ENCODE measurements at regions not wholly inside any gene's neighbourhood (a gene's known extent, or its start where the extent isn't known, plus 50 kb on each side); places are given as distances from the start of the nearest gene placed in this dataset.

- TF ChIP-seq CTCF (conservative IDR thresholded peaks at IDR 0.05; ENCODE audit: low read depth, low read length): no peak
- DNase-seq (ENCODE audit: low read depth): peak; percentile 66
Observed at GRCh38 chr3:166955201-166955939, 424.7 kb downstream of the ZBBX start.

GRCh38 chr3:166934879-166935278 lies 445.2 kb downstream of the ZBBX start:
- no peak for DNase-seq (ENCODE audit: low read depth)
- TF ChIP-seq CTCF (conservative IDR thresholded peaks at IDR 0.05; ENCODE audit: low read depth, low read length): no peak
- no peak overlapping the region for H3K4me3 ChIP-seq (ENCODE audit: low read length)

More at GRCh38 chr3:166955201-166955939, 424.7 kb downstream of the ZBBX start:
- no peak overlapping the region for H3K4me3 ChIP-seq (ENCODE audit: low read length)

- H3K4me3 ChIP-seq (ENCODE audit: low read length): no peak overlapping the region
- no peak for DNase-seq (ENCODE audit: low read depth)
- TF ChIP-seq CTCF (conservative IDR thresholded peaks at IDR 0.05; ENCODE audit: low read depth, low read length): no peak
Observed at GRCh38 chr3:166917437-166917836, 462.7 kb downstream of the ZBBX start.

- DNase-seq (ENCODE audit: low read depth): no peak
- TF ChIP-seq CTCF (conservative IDR thresholded peaks at IDR 0.05; ENCODE audit: low read depth, low read length): peak; percentile 29
- no peak overlapping the region for H3K4me3 ChIP-seq (ENCODE audit: low read length)
Observed at GRCh38 chr3:166902374-166902773, 477.7 kb downstream of the ZBBX start.

GRCh38 chr3:166900866-166901577 lies 479.1 kb downstream of the ZBBX start:
- no peak for TF ChIP-seq CTCF (conservative IDR thresholded peaks at IDR 0.05; ENCODE audit: low read depth, low read length)
- H3K4me3 ChIP-seq (ENCODE audit: low read length): no peak overlapping the region
- DNase-seq (ENCODE audit: low read depth): no peak

- no peak for TF ChIP-seq CTCF (conservative IDR thresholded peaks at IDR 0.05; ENCODE audit: low read depth, low read length)
Observed at GRCh38 chr3:166897811-166898210, 482.3 kb downstream of the ZBBX start.

GRCh38 chr3:166889241-166889640 lies 490.9 kb downstream of the ZBBX start:
- no peak for DNase-seq (ENCODE audit: low read depth)
- no peak overlapping the region for H3K4me3 ChIP-seq (ENCODE audit: low read length)
- no peak for TF ChIP-seq CTCF (conservative IDR thresholded peaks at IDR 0.05; ENCODE audit: low read depth, low read length)

More at GRCh38 chr3:166897811-166898210, 482.3 kb downstream of the ZBBX start:
- no peak for DNase-seq (ENCODE audit: low read depth)
- H3K4me3 ChIP-seq (ENCODE audit: low read length): no peak overlapping the region
